ENCODE measurements at regions not wholly inside any gene's neighbourhood (a gene's known extent, or its start where the extent isn't known, plus 50 kb on each side); places are given as distances from the start of the nearest gene placed in this dataset.

DNA sequence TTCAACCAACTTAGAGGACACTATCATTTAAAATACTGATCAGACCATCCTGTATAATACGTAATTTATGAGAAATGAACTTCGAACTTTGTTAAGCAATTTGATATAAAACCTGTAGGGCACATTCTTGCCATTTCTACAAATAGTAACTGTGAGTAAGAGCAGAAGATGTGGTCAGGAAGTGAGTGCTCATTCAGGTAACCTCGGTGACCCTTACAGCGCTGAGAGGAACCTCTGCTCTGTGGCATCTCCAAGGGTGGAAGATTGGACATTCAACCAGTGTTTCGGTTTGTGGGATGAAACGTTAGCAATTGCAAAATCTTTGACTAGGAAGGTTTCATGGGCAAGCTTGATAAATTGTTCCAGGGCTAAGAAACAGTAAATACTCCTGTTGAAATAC is 194.8 kb upstream of the IRX2 start:
- no peak for DNase-seq (ENCODE audit: extremely low read depth, low read depth, low spot score)

GRCh38 chr5:2936413-2936812 is 184.9 kb upstream of the IRX2 start:
- DNase-seq (ENCODE audit: extremely low read depth, low read depth, low spot score) = no peak

DNA sequence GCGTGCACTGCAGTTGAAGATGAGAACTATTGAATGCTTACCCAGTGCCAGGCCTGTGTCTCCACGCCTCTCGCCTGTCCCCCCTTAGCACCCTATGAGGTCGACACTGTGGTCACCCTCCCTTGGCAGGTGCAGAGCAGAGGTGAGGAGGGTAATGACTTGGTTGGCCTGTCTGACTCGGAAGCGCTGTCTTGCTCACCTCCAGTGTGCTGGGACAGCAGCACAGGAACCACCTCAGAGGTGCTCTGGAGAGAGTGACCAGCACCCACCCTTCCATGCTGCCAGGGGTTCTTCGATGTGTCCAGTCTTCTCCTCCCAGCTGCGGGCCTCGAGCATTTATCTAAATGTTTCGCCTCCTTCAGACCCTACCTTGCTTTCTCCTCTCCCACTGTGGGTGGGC is 178.3 kb upstream of the IRX2 start:
- no peak for DNase-seq (ENCODE audit: extremely low read depth, low read depth, low spot score)

DNA sequence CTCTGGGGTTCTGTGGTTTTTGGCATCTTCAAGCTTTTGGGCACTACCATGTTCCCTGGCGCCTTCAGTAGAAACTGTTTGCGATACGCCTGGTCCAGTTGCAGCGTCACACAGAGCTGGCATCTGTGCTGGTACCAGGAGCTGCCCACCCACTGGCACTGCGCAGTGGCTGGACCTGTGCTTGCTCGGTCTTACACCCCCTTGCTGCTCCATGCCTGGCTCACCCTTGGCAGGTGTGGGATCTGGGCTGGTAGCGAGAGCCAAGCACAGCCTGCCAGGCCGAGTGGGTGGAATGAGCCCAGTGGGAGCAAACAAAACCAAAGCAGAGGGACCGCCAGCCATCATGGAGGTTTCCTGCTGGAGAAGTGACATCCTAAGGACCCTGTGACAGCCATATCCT is 170.2 kb upstream of the IRX2 start:
- DNase-seq (ENCODE audit: extremely low read depth, low read depth, low spot score) = no peak

GRCh38 chr5:2921176-2921575 is 169.7 kb upstream of the IRX2 start:
- DNase-seq (ENCODE audit: extremely low read depth, low read depth, low spot score) = no peak

DNA sequence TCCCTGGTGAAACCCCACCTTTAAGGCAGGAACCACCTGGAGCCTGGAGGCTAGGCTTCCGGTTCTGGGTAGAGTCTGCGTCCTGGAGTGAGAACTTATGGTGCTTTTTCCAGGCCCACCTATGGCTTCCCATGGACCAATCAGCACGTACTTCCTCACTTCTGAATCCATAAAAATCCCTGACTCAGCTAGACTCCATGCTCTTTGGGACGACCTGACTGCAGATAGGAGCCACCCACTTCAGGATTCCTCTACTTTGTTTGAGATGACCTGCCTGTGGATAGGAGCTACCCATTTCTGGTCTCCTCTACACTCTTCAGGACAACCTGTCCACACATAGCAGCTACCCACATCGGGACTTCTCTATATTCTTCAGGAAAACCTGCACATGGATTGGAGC is 168.8 kb upstream of the IRX2 start:
- DNase-seq (ENCODE audit: extremely low read depth, low read depth, low spot score) = no peak

- no peak for DNase-seq (ENCODE audit: extremely low read depth, low read depth, low spot score)
Observed at GRCh38 chr5:2919310-2920018, 168.0 kb upstream of the IRX2 start.

DNA sequence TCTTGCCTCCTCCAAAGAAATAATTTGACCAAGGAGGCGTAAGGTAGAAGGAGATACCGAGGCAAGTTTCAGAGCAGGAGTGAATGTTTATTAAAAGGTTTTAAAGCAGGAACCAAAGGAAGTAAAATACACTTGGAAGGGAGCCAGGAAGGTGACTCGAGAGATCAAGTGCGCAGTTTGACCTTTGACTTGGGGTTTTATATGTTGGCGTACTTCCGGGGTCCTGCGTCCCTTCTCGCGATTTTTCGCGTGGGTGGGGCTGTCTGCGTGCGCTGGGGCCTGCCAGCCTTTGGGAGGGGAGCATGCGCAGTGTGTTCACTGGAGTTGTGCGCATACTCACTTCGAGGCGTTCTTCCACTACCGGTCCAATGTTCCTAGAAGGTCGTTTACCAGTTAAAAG is 166.0 kb upstream of the IRX2 start:
- no peak for DNase-seq (ENCODE audit: extremely low read depth, low read depth, low spot score)

DNA sequence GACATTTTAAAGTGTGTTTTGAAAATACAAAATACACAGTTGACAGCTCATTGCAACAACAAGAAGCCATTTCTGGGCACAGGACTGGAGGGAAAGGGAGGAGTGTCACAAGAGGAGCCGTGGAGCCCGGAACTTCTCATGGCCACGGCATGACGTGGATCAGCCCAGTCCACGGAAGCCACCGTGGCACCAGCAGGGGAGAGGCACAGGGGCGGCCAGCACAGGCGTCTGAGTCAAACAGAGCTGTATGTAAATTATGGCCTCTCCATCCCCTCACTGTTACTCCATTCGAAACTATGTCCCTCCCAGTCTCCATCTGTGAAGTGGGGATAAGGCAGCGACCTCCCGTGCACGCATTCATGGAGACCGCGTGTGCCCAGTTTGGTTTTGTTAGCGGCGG is 165.6 kb upstream of the IRX2 start:
- DNase-seq (ENCODE audit: extremely low read depth, low read depth, low spot score) = no peak

DNA sequence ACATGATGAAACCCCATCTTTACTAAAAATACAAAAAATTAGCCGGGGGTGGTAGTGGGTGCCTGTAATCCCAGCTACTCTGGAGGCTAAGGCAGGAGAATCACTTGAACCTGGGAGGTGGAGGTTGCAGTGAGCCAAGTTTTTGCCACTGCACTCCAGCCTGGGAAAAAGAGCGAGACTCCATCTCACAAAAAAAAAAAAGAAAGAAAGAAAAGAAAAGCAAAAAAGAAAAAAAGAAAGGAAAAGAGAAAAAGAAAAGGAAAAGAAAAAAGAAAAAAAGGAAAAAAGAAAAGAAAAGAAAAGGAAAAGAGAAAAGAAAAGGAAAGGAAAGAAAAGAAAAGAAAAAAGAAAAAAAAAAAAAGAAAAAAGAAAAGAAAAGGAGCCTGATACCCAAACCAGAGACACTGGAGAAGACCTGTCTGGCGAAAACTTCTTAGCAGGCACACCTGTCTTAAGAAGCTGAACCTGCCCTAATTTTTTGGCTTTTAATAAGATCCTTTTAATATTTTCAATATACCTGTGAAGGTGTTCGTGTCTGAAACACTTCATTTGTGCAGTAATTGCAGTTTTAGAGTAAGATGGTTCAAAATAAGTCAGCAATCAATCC is 164.7 kb upstream of the IRX2 start:
- DNase-seq (ENCODE audit: extremely low read depth, low read depth, low spot score) = no peak

DNA sequence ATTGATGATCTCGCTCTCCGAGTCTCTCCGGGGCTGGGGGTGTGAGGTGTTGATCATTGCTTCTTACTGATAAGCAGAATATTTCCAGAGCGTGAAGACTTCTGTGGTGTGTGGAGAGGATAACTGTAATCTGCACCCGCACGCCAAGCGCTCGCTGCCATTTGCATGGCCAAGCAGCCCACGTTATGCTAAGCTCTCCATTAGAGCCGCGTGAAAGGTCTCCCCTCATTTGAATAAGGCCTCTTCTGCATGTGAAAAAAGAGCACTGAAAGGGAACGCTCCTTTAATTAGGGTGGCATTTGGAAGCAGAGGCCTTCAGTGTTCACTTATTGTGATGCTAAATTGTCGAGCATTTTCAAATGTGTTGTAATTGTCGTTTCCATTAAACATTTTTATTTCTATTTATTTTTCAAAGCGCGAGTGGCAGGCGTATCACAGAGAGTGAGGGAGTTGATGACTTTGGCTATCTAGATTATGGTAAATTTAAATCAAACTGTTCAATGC is 163.6 kb upstream of the IRX2 start:
- no peak for DNase-seq (ENCODE audit: extremely low read depth, low read depth, low spot score)

- DNase-seq (ENCODE audit: extremely low read depth, low read depth, low spot score) = no peak
Observed at GRCh38 chr5:2914022-2914661, 162.7 kb upstream of the IRX2 start.

- no peak for DNase-seq (ENCODE audit: extremely low read depth, low read depth, low spot score)
Observed at GRCh38 chr5:2913281-2913680, 161.8 kb upstream of the IRX2 start.

GRCh38 chr5:2912741-2913140 is 161.3 kb upstream of the IRX2 start:
- no peak for DNase-seq (ENCODE audit: extremely low read depth, low read depth, low spot score)

DNA sequence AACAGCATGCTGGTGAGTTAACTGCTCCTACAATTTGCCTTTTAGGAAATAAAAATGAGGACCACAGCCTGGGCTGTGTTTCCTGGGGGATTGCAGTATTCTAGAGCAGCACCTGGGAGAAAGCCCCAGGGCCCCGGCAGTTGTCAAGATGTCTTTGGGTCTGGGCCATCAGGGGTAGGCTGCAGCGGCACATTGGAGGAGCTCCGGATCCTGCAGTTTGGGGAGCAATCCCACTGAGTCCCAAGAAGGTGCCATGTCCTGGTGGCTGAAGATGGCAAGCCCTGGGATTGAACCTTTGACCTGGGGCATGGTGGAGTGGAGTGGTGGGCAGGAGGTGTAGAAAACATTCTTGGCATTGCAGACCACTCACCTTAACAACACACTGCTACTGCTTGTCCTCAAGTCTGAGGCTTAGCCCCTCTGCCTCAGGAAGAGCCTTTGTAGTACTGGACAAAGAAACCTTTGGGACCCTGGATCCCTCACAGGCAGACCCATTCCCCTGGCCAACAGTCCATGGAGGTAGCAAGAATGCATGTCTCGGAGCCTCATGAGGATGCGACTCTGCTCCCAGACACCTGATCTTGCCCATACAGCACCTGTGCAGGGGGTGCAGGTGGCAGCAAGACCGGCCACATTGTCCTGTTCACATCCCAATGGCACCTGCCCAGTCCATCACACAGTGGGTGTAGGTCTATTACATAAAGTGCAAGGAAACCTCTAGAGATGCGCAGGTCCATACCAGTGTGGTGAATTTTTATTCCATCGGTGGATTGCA is 159.1 kb upstream of the IRX2 start:
- DNase-seq (ENCODE audit: extremely low read depth, low read depth, low spot score) = no peak

GRCh38 chr5:2909035-2909434 is 157.6 kb upstream of the IRX2 start:
- DNase-seq (ENCODE audit: extremely low read depth, low read depth, low spot score) = no peak

GRCh38 chr5:2908086-2908485 is 156.6 kb upstream of the IRX2 start:
- DNase-seq (ENCODE audit: extremely low read depth, low read depth, low spot score) = no peak

GRCh38 chr5:2906302-2907090 is 155.0 kb upstream of the IRX2 start:
- no peak for DNase-seq (ENCODE audit: extremely low read depth, low read depth, low spot score)

DNA sequence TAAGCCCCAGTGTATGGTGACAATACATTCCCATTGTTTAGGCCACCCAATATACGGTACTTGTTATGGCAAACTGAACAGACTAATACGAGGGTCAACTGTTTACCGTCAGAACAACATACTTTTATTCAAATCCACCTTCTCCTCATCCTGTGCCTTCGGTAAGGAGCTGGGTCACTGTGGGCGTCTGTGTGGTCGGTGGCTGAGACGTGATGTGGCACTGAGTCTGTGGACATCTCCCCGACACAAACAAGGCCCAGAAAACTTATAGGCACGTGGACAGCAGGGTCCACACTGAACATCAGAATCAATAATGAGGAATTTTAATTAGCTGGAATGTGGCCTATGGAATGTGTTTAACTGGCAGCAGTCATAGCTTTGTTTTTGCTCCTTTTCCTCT is 154.3 kb upstream of the IRX2 start:
- DNase-seq (ENCODE audit: extremely low read depth, low read depth, low spot score) = no peak

GRCh38 chr5:2904956-2905355 is 153.5 kb upstream of the IRX2 start:
- no peak for DNase-seq (ENCODE audit: extremely low read depth, low read depth, low spot score)

DNA sequence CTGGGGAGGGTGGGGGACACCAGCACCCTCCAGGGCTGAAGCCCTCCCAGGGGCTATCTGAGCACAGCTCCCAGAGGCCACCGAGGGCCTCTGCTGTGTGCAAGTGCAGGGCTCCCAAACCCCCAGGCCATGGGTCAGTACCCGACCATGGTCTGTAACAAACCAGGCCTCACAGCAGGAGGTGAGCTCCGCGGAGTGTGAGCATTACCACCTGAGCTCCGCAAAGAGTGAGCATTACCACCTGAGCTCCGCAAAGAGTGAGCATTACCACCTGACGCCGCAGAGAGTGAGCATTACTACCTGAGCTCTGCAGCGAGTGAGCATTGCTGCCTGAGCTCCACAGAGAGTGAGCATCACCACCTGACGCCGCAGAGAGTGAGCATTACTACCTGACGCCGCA is 152.9 kb upstream of the IRX2 start:
- DNase-seq (ENCODE audit: extremely low read depth, low read depth, low spot score) = no peak

Measured in glomerular endothelial cell (primary cell).